ENCODE measurements at regions not wholly inside any gene's neighbourhood (a gene's known extent, or its start where the extent isn't known, plus 50 kb on each side); places are given as distances from the start of the nearest gene placed in this dataset.
A peak's percentile ranks its signal among the peaks of the same experiment; 100 is the strongest.

- no peak for DNase-seq (ENCODE audit: low read depth)
Measured at GRCh38 chr5:40416588-40416987, 263.1 kb upstream of the PTGER4 start.

GRCh38 chr5:40416098-40416497 is 263.6 kb upstream of the PTGER4 start:
- no peak for DNase-seq (ENCODE audit: low read depth)

More at GRCh38 chr5:40416588-40416987, 263.1 kb upstream of the PTGER4 start:
- H3K4me3 ChIP-seq (ENCODE audit: low read depth, low read length), result no peak overlapping the region

GRCh38 chr5:40414922-40415321 is 264.8 kb upstream of the PTGER4 start:
- H3K4me3 ChIP-seq (ENCODE audit: low read depth, low read length), result no peak overlapping the region
- no peak for DNase-seq (ENCODE audit: low read depth)

More at GRCh38 chr5:40416098-40416497, 263.6 kb upstream of the PTGER4 start:
- no peak overlapping the region for H3K4me3 ChIP-seq (ENCODE audit: low read depth, low read length)

- no peak for DNase-seq (ENCODE audit: low read depth)
- H3K4me3 ChIP-seq (ENCODE audit: low read depth, low read length), result no peak overlapping the region
Measured at GRCh38 chr5:40413743-40414142, 266.0 kb upstream of the PTGER4 start.

GRCh38 chr5:40412771-40413170 is 266.9 kb upstream of the PTGER4 start:
- DNase-seq (ENCODE audit: low read depth), result no peak
- no peak overlapping the region for H3K4me3 ChIP-seq (ENCODE audit: low read depth, low read length)

GRCh38 chr5:40410964-40411635 is 268.6 kb upstream of the PTGER4 start:
- no peak for DNase-seq (ENCODE audit: low read depth)
- H3K4me3 ChIP-seq (ENCODE audit: low read depth, low read length), result no peak overlapping the region

GRCh38 chr5:40410231-40410861 is 269.4 kb upstream of the PTGER4 start:
- H3K4me3 ChIP-seq (ENCODE audit: low read depth, low read length), result no peak overlapping the region
- peak; percentile 52 for DNase-seq (ENCODE audit: low read depth)

GRCh38 chr5:40409601-40410000 is 270.1 kb upstream of the PTGER4 start:
- DNase-seq (ENCODE audit: low read depth), result no peak
- no peak overlapping the region for H3K4me3 ChIP-seq (ENCODE audit: low read depth, low read length)

GRCh38 chr5:40406741-40407211 is 272.9 kb upstream of the PTGER4 start:
- H3K4me3 ChIP-seq (ENCODE audit: low read depth, low read length), result no peak overlapping the region
- DNase-seq (ENCODE audit: low read depth), result no peak

GRCh38 chr5:40405996-40406740 is 273.5 kb upstream of the PTGER4 start:
- DNase-seq (ENCODE audit: low read depth), result no peak
- H3K4me3 ChIP-seq (ENCODE audit: low read depth, low read length), result no peak overlapping the region

GRCh38 chr5:40405230-40405629 is 274.5 kb upstream of the PTGER4 start:
- no peak overlapping the region for H3K4me3 ChIP-seq (ENCODE audit: low read depth, low read length)
- DNase-seq (ENCODE audit: low read depth), result no peak

GRCh38 chr5:40404613-40405012 is 275.1 kb upstream of the PTGER4 start:
- no peak for DNase-seq (ENCODE audit: low read depth)
- no peak overlapping the region for H3K4me3 ChIP-seq (ENCODE audit: low read depth, low read length)

GRCh38 chr5:40402007-40402364 is 277.7 kb upstream of the PTGER4 start:
- H3K4me3 ChIP-seq (ENCODE audit: low read depth, low read length), result no peak overlapping the region
- no peak for DNase-seq (ENCODE audit: low read depth)

GRCh38 chr5:40401284-40402006 is 278.3 kb upstream of the PTGER4 start:
- DNase-seq (ENCODE audit: low read depth), result no peak

GRCh38 chr5:40400245-40400644 is 279.5 kb upstream of the PTGER4 start:
- no peak overlapping the region for H3K4me3 ChIP-seq (ENCODE audit: low read depth, low read length)
- DNase-seq (ENCODE audit: low read depth), result no peak

More at GRCh38 chr5:40401284-40402006, 278.3 kb upstream of the PTGER4 start:
- H3K4me3 ChIP-seq (ENCODE audit: low read depth, low read length), result no peak overlapping the region

GRCh38 chr5:40399349-40399748 is 280.4 kb upstream of the PTGER4 start:
- no peak for DNase-seq (ENCODE audit: low read depth)
- H3K4me3 ChIP-seq (ENCODE audit: low read depth, low read length), result no peak overlapping the region

- no peak overlapping the region for H3K4me3 ChIP-seq (ENCODE audit: low read depth, low read length)
- DNase-seq (ENCODE audit: low read depth), result no peak
Measured at GRCh38 chr5:40397976-40398375, 281.7 kb upstream of the PTGER4 start.

- no peak overlapping the region for H3K4me3 ChIP-seq (ENCODE audit: low read depth, low read length)
- DNase-seq (ENCODE audit: low read depth), result no peak
Measured at GRCh38 chr5:40397091-40397490, 282.6 kb upstream of the PTGER4 start.

GRCh38 chr5:40396317-40396716 is 283.4 kb upstream of the PTGER4 start:
- no peak overlapping the region for H3K4me3 ChIP-seq (ENCODE audit: low read depth, low read length)
- no peak for DNase-seq (ENCODE audit: low read depth)

GRCh38 chr5:40395251-40395650 is 284.5 kb upstream of the PTGER4 start:
- no peak for DNase-seq (ENCODE audit: low read depth)

More at GRCh38 chr5:40395251-40395650, 284.5 kb upstream of the PTGER4 start:
- no peak overlapping the region for H3K4me3 ChIP-seq (ENCODE audit: low read depth, low read length)

Data from skeletal muscle cell (primary cell).